ENCODE measurements at regions not wholly inside any gene's neighbourhood (a gene's known extent, or its start where the extent isn't known, plus 50 kb on each side); places are given as distances from the start of the nearest gene placed in this dataset.
"Not testable (repeated sequence)": the region's sequence is repeated elsewhere in the genome, so short reads cannot be mapped to it uniquely, and the experiment has no call there.

- DNase-seq = not testable (repeated sequence)
Measured at GRCh38 chr3:193927413-193928206, 208.3 kb upstream of the HES1 start.

GRCh38 chr3:193928354-193929209, 207.4 kb upstream of the HES1 start:
- DNase-seq = peak in 4 of 56 donors; percentile 2 to 13 (median 6)

- DNase-seq = no peak
Measured at GRCh38 chr3:193929373-193929772, 206.6 kb upstream of the HES1 start.

- DNase-seq = no peak
Measured at GRCh38 chr3:193929921-193930646, 205.9 kb upstream of the HES1 start.

GRCh38 chr3:193932136-193932535, 203.8 kb upstream of the HES1 start:
- DNase-seq = no peak

GRCh38 chr3:193932576-193932975, 203.4 kb upstream of the HES1 start:
- no peak for DNase-seq

GRCh38 chr3:193933451-193933850, 202.5 kb upstream of the HES1 start:
- no peak for DNase-seq

- DNase-seq = no peak
Measured at GRCh38 chr3:193935916-193936315, 200.0 kb upstream of the HES1 start.

GRCh38 chr3:193938613-193939012, 197.3 kb upstream of the HES1 start:
- DNase-seq = no peak

- DNase-seq = no peak
Measured at GRCh38 chr3:193939527-193939926, 196.4 kb upstream of the HES1 start.

- DNase-seq = no peak
Measured at GRCh38 chr3:193940526-193940925, 195.4 kb upstream of the HES1 start.

GRCh38 chr3:193941486-193941885, 194.5 kb upstream of the HES1 start:
- no peak for DNase-seq

GRCh38 chr3:193942516-193943055, 193.4 kb upstream of the HES1 start:
- DNase-seq = peak in 1 of 56 donors; percentile 6

GRCh38 chr3:193943200-193943599, 192.7 kb upstream of the HES1 start:
- DNase-seq = peak in 5 of 56 donors; percentile 3 to 15 (median 9)

GRCh38 chr3:193943851-193944517, 192.0 kb upstream of the HES1 start:
- no peak for DNase-seq

- DNase-seq = no peak
Measured at GRCh38 chr3:193944518-193944884, 191.4 kb upstream of the HES1 start.

- DNase-seq = no peak
Measured at GRCh38 chr3:193945143-193945542, 190.8 kb upstream of the HES1 start.

- DNase-seq = no peak
Measured at GRCh38 chr3:193946945-193947344, 189.0 kb upstream of the HES1 start.

- DNase-seq = no peak
Measured at GRCh38 chr3:193947596-193947995, 188.4 kb upstream of the HES1 start.

GRCh38 chr3:193948459-193948858, 187.5 kb upstream of the HES1 start:
- no peak for DNase-seq

- no peak for DNase-seq
Measured at GRCh38 chr3:193951859-193952258, 184.1 kb upstream of the HES1 start.

All from amygdala (tissue), 56 donors.